ENCODE measurements at regions not wholly inside any gene's neighbourhood (a gene's known extent, or its start where the extent isn't known, plus 50 kb on each side); places are given as distances from the start of the nearest gene placed in this dataset.

DNA sequence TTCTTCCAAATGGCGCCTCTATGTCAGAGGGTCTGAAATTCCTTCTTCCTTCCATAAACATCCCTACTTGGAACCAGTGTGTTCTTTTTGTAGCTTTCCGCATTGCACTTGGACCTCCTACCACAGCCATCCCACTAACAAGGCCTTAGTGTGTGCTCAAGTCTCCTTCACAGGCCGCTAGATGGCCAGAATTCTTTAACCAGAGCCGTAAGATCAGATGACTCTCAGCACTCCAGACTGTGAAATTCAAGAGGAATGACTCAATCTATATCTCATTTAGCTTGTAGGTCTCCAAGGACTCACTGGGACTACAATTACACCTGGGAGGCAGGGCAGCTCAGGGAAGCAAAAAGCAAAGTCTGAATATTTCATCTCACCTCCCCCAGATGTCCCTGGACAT is 298.9 kb downstream of the EIPR1 start:
- TF ChIP-seq EZH2phosphoT487 (IDR thresholded peaks at IDR 0.05; ENCODE audit: borderline replicate concordance, low read length) = no peak
- TF ChIP-seq, protein P1, sequence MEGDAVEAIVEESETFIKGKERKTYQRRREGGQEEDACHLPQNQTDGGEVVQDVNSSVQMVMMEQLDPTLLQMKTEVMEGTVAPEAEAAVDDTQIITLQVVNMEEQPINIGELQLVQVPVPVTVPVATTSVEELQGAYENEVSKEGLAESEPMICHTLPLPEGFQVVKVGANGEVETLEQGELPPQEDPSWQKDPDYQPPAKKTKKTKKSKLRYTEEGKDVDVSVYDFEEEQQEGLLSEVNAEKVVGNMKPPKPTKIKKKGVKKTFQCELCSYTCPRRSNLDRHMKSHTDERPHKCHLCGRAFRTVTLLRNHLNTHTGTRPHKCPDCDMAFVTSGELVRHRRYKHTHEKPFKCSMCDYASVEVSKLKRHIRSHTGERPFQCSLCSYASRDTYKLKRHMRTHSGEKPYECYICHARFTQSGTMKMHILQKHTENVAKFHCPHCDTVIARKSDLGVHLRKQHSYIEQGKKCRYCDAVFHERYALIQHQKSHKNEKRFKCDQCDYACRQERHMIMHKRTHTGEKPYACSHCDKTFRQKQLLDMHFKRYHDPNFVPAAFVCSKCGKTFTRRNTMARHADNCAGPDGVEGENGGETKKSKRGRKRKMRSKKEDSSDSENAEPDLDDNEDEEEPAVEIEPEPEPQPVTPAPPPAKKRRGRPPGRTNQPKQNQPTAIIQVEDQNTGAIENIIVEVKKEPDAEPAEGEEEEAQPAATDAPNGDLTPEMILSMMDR (IDR thresholded peaks at IDR 0.05; ENCODE audit: low read depth, low read length, poor library complexity, severe bottlenecking) = no peak
- H3K9me3 ChIP-seq (ENCODE audit: control insufficient read depth, insufficient read depth, low read length) = no peaks in the 10 kb centered on the region
- no peaks in the 10 kb centered on the region for H3K27me3 ChIP-seq (ENCODE audit: control insufficient read depth, low read length)
- no peaks in the 10 kb centered on the region for H3K9me2 ChIP-seq (replicated peaks; ENCODE audit: control insufficient read depth, low read length)
- no peaks in the 10 kb centered on the region for H3K36me3 ChIP-seq (ENCODE audit: control insufficient read depth, low read length)
- H3K4me2 ChIP-seq (ENCODE audit: low read length) = no peak overlapping the region
- no peaks in the 10 kb centered on the region for H4K20me1 ChIP-seq (ENCODE audit: control insufficient read depth, insufficient read depth, low read depth, low read length)
- no peak overlapping the region for H3K4me3 ChIP-seq (ENCODE audit: low read length)
- H3K27ac ChIP-seq (ENCODE audit: low read depth, low read length) = no peak overlapping the region
- H3K79me2 ChIP-seq (ENCODE audit: control insufficient read depth, low read length) = no peaks in the 10 kb centered on the region
- H3F3A ChIP-seq (ENCODE audit: control insufficient read depth, insufficient read depth) = no peaks in the 10 kb centered on the region
- no peaks in the 10 kb centered on the region for H3K4me1 ChIP-seq (ENCODE audit: control insufficient read depth, low read length)

DNA sequence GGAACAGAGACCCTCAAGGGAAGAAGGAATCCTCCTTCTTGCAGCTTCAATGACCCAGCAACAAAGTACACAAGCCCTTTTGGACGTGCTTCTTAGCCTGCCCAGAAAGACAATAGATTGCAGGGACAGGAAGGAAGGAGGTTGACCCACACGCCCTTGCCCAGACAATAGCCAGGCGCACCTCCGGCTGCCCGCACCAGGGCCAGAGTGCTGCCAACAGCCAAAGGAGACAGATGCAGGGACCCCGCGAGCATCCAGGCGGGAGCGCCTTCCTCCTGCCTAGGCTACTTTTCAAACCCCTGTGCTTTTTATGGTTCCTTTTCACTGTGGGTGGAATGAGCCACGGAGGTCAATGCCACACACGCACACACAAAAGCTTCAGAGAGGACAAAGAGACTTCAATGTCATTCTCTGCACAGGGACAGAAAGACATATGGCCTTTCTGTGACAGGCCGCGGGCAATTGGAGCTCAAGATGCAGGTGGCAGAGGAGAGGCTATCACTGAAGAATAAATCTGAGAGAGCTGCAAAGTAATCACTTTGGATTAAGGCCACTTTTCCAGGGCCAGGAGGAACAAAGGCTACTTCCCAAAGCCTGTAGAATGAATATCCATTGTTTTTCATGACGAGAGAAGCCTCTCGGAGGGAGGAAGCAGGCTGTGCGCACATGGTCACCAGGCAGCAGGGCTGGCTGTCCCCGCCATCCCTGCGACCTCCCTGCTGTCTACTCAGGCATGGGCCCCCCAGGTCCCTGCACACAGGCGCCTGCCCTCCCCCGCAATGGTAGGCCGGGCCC is 300.6 kb downstream of the EIPR1 start:
- no peaks in the 10 kb centered on the region for H3F3A ChIP-seq (ENCODE audit: control insufficient read depth, insufficient read depth)
- no peaks in the 10 kb centered on the region for H3K9me3 ChIP-seq (ENCODE audit: control insufficient read depth, insufficient read depth, low read length)
- H3K9me2 ChIP-seq (replicated peaks; ENCODE audit: control insufficient read depth, low read length) = no peaks in the 10 kb centered on the region
- H3K4me1 ChIP-seq (ENCODE audit: control insufficient read depth, low read length) = no peaks in the 10 kb centered on the region
- H3K4me3 ChIP-seq (ENCODE audit: low read length) = no peak overlapping the region
- H3K36me3 ChIP-seq (ENCODE audit: control insufficient read depth, low read length) = no peaks in the 10 kb centered on the region
- no peaks in the 10 kb centered on the region for H4K20me1 ChIP-seq (ENCODE audit: control insufficient read depth, insufficient read depth, low read depth, low read length)
- no peak overlapping the region for H3K4me2 ChIP-seq (ENCODE audit: low read length)
- no peak overlapping the region for H3K27ac ChIP-seq (ENCODE audit: low read depth, low read length)
- no peaks in the 10 kb centered on the region for H3K79me2 ChIP-seq (ENCODE audit: control insufficient read depth, low read length)
- TF ChIP-seq EZH2phosphoT487 (IDR thresholded peaks at IDR 0.05; ENCODE audit: borderline replicate concordance, low read length) = no peak
- TF ChIP-seq, protein P1 (IDR thresholded peaks at IDR 0.05; ENCODE audit: low read depth, low read length, poor library complexity, severe bottlenecking) = no peak
- H3K27me3 ChIP-seq (ENCODE audit: control insufficient read depth, low read length) = no peaks in the 10 kb centered on the region

DNA sequence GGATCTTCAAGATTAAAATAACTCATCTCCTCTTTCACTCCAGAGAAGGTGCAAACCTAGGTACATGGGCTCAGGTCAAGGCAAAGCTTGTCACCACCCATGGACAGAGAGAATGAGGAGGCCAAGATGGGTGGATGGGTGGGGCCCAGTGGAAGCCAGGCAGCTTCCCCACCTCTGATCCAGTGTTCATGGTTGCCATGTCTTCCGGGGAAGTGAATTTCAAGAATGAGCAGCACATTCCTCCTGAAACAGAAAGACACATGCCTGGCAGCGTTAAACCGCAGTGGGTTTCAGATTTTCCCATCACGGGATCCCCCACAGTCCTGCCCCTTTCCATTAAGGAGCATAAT is 301.7 kb downstream of the EIPR1 start:
- Histone ChIP-seq H3K4me3 (ENCODE audit: low read length) (no peak overlapping the region), H4K20me1 (ENCODE audit: control insufficient read depth, insufficient read depth, low read depth, low read length) (no peaks in the 10 kb centered on the region), H3K9me2 (replicated peaks; ENCODE audit: control insufficient read depth, low read length) (no peaks in the 10 kb centered on the region), H3K9me3 (ENCODE audit: control insufficient read depth, insufficient read depth, low read length) (no peaks in the 10 kb centered on the region), H3K4me1 (ENCODE audit: control insufficient read depth, low read length) (no peaks in the 10 kb centered on the region), H3K27ac (ENCODE audit: low read depth, low read length) (no peak overlapping the region), H3K79me2 (ENCODE audit: control insufficient read depth, low read length) (no peaks in the 10 kb centered on the region), H3K4me2 (ENCODE audit: low read length) (no peak overlapping the region), H3K36me3 (ENCODE audit: control insufficient read depth, low read length) (no peaks in the 10 kb centered on the region), H3K27me3 (ENCODE audit: control insufficient read depth, low read length) (no peaks in the 10 kb centered on the region), H3F3A (ENCODE audit: control insufficient read depth, insufficient read depth) (no peaks in the 10 kb centered on the region)
- TF ChIP-seq, protein P1 (IDR thresholded peaks at IDR 0.05; ENCODE audit: low read depth, low read length, poor library complexity, severe bottlenecking) = no peak
- TF ChIP-seq EZH2phosphoT487 (IDR thresholded peaks at IDR 0.05; ENCODE audit: borderline replicate concordance, low read length) = no peak

All from DOHH2 (cell line).